ENCODE measurements at regions not wholly inside any gene's neighbourhood (a gene's known extent, or its start where the extent isn't known, plus 50 kb on each side); places are given as distances from the start of the nearest gene placed in this dataset.

DNA sequence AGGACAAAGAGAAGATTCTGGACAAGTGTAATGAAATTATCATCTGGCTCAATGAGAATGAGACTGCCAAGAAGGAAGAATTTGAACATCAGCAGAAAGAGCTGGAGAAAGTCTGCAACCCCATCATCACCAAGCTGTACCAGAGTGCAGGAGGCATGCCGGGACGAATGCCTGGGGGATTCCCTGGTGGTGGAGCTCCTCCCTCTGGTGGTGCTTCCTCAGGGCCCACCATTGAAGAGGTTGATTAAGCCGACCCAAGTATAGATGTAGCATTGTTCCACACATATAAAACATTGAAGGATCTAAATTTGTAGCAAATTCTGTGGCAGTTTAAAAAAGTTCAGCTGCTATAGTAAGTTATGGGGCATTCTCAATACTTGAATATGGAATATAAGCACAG, 174.3 kb upstream of the CCND2 start:
- no peak for DNase-seq

DNA sequence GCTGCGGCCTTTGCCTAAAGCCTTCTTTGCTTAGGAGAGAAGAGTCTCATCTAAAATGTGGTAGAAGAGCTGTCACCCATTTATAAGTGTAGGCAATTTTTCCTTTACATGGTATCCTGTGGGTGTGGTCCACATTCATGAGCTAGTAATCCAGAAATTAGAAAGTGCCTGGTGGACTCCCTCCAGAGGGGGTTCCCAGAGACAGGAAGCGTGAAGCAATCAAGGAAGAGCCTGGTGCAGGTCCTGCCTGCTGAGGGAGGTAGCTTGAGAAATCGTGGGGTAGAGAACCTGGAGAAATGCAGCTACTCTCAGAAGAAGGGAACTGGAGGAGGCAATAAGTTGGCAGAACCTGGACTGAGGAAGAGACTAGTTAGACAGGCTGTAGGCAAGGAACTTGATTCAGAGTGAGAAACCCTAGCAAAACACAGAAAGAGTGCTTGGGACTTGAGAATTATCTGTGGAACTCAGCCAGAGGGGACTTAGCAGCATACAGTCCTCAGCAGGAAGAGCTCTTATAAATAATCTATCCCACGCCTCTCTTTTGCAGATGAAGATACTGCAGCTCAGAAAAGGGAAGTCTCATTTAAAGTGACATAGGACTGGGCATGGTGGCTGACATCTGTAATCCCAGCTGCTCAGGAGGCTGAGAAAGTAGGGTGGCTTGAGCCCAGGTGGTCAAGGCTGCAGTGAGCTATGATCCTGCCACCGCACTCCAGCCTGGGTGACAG, 182.4 kb upstream of the CCND2 start:
- no peak for DNase-seq

DNA sequence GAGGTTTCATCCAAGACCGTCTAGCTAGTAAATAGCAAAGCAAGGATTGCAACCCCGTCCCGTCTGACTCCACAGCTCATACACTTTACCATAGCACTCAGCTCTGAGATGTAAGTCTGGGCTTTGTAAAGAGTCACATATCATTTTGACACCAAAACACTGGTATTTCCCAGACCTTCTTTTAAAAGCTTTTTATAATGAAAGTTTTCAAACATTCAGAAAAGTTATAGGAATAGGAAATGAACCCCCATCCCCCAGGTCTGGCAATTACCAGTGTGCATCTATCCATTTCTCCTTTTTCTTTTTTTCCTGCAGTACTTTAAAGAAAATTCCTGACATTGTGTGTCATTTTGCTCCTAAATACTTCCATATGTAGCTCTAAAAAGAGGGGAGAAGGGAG, 183.6 kb upstream of the CCND2 start:
- DNase-seq = no peak

DNA sequence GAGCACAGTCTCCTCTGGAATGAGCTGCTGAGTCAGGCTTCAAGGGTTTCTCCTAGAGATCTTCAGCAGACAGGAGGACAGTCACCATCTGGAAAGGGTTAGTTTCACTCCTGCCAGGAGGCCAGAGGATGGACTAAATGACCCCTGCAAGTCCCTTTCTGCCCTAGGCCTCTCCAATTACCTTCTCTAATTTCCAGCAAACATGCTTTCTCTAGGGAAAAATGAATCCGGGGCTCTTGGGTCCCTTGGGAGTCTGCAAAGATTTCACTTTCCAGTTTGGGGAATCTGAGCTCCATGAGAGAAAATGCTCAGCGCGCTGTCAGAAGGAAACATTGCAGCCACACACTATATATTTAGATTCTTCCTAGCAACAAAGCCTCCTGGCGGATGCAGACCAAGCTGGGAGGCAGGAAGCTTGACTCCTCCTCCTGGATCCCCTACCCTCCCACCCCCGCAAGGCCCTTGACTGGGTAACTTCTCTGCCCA, 184.4 kb upstream of the CCND2 start:
- DNase-seq = no peak

DNA sequence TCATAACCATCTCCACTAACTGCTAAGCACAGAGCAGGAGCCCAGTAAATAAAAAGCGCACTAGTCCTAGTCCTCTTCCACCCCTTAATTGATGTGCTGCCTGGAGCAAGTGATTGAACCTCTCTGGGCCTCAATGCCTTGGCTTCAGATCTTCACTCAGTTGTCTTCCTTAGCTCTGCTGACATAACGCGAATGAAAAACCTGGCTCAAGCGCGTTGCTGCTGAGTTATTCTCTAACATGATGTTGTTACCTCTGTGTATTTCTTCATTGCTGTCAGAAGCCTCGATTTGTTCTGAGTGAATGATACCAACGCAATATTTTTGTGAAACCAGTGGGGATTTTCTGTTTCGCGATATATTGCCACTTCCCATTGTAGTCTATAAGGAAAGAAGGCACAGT, 185.1 kb upstream of the CCND2 start:
- no peak for DNase-seq

DNA sequence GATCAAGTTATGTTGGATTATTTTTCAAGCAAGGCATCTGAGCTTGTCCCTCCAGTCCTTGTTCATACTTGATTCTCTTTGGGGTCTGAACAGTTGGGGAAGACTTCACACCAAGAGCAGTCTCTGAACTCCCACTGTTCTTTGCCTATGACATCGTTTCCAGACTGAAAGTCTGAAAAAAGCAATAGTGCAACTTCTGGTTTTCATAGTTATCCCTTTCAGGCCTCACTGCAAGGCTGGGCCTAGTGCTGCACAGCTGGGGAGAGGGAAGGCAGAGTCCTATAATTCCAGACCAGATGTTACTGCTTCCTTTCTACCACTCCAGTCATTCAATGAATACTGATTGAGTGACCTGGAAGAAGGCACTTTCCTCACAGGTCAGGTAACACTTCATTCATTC, 187.1 kb upstream of the CCND2 start:
- DNase-seq = no peak

DNA sequence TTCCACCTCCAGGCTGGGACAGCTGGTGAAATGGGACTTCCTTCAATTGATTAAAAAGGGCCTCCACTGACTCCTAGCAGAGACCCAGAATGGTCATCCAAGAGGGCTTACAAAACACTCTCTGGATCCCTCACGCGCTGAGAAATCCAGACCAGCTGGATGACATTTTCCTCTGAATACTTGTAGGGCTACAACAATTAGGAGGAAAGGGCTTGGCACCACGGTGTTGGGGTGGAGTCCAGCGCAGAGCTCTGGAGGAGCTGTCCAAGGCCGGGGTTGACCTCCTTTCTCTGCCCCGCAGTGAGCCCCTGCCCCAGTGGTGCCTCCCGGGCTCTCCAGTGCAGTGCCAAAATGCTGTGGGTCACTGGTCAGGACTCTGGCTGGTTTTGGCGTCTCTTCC, 189.0 kb upstream of the CCND2 start:
- no peak for DNase-seq

DNA sequence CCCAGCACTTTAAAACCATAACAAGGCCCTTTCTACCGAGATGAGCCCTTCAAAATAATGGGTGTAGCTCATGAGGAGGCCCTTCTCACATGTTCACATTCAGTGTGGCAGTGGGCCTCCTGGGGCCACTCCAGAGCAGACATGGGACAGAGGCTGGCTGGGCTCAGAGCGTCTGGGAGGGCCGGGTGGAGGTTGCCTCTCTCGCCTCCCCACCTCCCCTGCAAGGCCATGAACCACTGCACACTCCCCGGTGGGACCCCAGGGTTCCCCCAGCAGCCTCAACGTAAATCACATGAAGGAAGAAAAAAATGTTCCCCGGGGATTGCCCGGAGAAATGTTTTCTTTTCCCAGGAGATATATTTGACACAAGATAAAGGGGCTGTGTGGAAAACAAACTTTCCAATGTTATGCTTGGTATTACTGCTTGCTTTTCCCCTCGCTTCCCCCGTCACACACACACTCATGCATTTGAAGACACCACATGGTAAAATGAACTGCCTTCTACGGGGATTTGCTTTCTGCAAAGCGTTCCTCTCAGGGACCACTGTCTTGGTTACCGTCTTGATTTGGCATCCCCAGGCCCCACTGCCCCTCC, 190.7 kb upstream of the CCND2 start:
- no peak for DNase-seq

DNA sequence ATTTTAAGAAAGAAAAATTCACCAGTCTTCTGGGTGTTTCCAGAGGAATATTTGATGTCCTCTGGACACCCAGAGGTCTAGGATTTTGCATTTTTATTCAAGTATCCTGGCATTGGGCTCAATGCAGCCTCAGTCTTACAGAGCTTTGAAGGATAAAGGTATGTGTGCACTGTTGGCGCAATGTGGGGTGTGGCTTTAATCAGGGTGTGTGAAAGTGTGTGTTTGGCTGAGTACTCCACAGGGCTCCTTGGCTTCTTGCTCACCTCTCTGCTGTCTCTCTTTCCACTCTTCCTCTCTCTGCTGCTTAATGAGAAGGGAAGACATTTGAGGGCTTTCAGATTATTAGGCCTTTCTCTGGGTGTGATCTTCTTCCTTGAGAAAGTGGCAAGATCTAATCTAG, 193.3 kb upstream of the CCND2 start:
- no peak for DNase-seq

DNA sequence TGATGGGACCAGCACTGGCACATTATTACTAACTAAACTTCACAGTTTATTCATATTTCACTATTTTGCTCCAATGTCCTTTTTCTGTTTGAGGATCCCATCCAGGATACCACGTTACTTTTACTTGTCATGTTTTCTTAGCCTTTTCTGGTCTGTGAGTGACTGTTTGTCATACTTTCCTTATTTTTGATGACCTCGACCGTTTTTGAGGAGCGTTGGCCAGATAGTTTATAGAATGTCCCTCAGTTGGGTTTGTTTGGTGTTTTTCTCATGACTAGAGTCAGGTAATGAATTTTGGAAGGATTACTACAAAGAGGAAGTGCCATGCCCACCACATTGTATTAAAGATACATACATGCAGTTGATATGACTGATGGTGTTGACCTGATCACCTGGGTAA, 199.4 kb upstream of the CCND2 start:
- no peak for DNase-seq

DNA sequence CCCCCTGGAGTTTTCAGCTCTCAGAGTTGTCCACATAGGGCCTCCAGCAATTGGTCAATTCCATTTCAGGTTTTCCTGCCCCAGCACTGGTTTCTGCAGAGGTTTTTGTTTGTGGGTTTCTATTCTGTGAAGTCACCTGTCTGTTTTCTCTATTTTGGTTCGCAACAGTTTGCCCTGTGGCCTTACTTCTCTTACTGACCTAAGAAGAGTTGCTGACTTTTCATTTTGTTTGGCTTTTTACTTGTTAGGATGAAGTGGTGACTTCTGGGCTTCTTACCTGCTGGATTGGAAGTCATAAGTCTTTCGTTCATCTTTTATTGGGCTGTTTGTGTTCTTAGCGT, 196.4 kb upstream of the PARP11 start:
- no peak for DNase-seq

DNA sequence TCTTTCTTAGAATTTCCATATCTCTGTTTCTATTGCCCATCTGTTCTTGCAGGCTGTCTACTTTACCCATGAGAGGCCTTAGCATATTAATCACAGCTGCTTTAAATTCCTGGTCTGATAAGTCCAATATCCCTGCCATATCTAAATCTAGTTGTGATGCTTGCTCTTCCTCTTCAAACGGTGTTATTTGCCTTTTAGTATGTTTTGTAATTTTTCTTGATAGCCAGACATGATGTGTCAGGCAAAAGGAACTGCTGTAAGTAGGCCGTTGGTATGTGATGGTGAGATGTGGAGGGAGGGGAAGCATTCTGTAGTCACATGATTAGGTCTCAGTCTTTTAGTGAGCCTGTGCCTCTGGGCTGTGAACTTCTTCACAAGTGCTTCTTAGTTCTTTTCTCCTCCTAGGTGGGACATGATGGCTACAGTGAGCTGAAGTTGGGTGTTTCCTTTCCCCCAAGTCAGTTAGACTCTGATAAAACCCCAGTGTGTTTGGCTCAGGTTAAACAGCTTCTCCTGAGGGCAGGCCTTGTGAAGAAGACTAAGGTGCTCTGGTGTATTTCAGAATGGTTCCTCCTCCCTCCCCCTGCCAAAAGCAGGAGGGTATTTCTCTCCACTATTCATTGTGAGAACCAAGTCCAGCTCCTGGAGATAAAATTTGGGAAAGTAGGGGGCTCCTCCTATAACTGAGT, 195.9 kb upstream of the PARP11 start:
- DNase-seq = no peak

DNA sequence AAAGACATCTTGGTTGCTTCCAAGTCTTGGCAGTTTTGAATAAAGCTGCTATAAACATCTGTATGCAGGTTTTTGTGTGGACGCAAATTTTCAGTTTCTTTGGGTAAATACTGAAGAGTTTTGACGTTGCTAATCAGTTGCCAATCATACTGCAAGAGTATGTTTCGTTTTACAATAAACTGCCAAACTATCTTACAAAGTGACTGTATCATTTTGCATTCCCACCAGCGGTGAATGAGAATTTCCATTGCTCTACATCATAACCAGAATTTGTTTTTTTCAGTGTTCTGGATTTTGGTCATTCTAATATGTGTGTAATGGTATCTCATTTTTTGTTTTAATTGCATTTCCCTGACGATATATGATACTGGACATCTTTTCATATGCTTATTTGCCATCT, 190.8 kb upstream of the PARP11 start:
- DNase-seq = no peak

DNA sequence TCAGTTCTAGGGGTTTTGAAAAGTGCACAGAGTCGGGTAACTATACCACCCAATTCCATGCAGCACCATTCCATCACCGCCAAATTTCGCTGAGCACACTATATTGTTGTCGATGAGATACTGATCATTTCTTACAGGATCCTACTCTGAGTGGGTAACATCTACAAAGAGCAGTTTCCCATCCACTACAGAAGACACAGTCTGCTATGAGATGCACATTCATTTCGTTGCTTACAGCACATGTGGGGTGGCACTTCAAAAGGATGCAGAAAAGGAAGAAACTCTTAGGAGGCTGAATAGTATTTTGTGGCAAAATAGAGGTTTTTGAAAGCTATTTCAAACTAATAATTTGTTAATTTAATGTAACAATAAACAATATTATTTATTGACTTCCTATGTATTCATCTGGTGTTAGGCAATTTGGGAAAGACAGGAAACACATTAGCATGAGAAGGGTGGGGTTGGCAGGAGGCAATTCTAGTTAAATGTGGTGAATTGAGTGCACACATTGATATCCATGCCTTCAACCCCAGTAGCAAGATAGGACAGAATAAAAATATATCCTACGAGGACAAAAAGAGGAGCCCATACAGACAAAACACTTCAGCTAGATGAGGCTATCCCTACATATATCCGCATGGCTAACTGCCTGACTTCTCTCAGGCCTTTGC, 186.8 kb upstream of the PARP11 start:
- DNase-seq = no peak

DNA sequence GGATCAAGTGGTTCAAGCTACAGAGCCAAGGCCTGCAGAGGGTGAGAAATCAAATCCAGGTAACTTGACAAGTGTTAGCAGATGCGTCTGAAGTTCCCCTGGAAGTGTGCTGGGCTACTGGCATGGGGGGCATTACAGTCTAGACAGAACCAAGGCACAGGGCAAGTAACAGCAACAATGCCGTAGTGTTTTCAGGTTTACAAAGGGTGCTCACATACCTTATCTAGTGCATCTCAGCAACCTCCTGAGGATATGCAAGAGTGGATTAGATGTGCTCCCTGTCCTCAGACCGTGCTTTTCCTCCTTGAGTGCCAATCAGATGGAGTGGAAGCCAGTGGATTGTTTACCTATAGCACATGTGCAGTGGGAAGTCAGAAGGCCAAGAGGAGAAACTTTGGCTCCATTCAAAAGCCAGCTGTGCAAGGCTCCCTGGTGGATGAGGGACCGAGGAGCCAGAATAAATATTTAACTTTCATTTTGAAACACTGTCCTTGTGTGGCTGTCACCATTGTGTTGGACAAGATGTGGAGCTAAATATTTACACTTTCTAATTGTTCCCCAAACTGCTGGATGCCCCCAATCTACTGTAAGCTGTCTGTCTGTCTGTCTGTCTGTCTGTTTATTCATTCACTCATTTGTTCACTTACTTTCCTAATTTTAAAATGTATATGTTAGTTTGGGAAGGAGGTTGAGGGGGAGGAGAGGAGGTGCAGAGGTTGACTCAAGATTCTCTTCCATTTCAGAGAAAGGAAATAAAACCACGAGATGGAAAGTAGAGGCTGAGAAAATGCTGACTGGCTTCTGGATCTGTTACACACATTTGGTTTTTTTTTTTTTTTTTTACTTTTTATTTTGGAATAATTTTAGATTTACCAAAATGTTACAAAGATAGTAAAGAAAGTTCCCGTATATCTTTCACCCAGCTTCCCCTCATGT, 184.0 kb upstream of the PARP11 start:
- DNase-seq = no peak

DNA sequence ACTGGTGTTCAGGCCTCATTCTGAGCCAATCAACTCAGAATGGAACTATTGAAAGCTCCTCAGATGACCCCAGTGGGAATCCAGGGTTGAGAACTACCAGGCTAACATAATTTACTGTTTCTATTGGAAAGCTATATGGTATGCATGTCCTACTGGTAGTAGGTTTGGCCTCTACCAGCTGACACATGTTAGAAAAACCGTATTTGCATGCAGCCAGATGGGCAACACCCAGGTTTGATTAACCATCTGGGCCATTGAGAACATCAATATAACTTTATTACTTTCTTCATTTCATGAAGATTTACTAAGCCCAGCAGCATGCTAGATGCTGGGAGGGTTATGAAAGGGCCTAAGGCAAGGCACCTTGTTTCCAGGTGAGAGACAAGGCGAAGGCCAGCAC, 181.4 kb upstream of the PARP11 start:
- DNase-seq = no peak

DNA sequence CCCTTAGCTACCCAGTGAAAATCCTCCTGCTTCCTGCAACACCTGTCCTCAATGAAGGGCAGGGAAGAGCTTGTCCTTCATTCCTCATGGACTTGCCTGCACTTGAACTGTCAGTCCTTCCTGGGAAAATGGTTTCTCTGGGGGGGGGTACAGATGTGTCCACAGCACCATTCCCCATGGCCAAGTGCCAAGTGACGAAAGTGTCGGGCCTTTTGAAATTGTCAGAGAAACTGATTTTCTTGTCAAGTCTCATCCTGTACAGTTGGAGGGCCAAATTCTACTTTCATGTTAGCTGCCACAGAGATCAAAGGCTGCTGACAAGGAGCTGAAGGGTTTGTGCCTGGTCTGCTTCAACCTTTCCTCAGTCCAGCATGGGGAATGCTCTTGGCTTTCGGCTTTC, 179.5 kb upstream of the PARP11 start:
- no peak for DNase-seq

DNA sequence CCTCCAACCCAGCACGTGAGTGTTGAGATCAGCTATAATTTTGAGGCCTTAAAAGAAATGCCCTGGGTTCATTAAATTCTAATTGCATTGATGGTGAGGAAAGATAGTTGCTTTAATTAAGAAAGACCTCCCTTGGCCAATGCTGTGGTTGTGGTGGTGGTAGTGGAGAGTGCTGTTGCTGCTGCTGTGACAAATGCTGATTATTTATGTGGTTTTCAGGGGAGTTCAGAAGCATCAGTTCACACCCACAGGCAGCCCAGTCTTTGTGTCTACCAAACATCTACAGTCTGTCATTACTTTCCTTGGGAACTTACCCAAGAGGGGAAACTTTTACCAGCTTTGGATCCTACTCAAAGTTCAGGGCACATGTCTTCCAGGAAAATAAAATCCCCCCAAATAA, 178.4 kb upstream of the PARP11 start:
- DNase-seq = no peak

DNA sequence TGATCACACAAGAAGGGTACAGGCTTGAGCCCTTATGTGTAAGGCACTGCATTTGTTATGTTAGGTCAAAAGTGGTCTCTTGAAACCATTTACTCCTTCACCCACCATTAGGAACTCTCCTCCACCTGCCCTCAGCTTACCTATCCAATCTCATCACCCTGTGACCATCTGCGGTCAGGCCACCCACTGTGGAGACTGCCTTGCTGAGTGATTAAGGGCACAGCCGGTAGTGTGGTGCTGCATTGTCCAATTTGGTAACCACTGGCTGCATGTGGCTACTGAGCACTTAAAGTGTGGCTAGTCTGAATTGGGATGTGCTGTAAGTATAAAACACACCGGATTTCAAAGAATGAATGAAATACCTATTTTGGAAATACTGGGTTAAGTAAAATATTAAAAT, 177.1 kb upstream of the PARP11 start:
- no peak for DNase-seq

DNA sequence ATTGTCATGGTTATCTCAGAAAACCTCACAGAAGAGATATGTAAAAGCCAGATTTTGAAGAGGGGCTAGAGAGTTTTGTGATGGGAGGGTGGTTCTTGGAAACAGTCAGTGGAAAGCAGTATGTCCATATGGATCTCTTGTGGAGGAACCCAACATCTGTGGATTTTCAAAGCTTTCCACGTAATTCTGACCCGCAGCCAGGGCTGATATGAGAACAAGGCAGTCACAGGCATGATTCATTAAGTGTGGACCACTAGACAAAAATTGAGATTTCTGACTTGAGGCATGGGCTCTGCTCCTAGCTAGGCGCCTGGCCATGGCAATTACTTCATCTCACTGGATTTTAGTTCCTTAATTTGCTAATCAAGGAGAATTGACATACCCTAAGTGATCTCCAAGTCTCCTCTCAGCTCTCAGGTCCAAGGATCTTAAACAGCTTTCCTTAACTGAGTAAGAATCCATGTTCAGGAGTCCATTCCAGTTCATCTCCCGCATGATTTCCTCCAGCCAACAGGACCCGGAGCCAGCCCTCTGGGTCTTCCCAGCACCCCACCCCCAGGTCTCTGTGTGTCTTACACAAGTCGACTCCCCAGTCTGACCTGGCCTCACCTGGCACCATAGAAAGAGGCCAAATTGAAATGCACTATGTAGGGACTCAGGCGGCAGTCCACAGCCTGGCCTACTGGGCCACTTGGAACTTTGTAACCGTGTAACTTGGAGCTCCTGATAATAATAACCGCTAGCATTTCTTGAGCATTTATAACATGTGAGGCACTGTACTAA, 176.3 kb upstream of the PARP11 start:
- no peak for DNase-seq

DNA sequence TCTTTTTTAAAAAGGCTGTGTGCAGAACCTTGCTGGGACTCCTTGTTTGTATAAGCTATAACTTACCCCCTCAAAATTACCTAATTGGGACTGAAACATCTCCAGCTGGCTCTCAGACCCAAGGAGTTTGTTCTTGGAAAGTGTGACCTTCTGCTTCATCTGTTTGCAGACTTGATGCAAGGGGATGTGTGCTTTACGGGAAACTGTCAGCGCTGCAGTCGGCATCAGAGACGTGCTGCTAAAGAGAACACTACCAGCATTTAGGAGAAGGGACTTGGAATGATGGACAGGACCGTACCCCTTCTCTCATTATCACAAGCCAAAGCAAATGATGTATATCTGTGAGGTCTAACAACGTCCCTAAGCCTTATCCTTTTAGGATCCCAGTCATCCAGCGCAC, 174.2 kb upstream of the PARP11 start:
- no peak for DNase-seq

DNA sequence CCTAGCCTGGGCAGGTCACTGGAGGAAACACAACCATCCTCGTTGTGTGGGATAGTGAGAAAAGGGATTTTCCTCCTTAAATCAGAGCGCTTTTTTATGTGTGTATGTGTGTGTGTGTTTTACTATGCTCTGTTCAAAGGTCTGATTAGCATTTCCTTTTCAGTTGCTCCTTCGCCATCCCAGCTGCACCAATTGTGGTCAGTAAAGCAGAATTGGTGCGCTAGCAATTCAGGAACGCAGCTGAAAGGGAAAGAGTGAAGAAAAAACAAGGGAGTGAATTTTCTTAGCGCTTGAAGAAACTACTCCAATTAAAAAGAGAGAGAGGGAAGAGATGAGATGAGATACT, 173.3 kb upstream of the PARP11 start:
- no peak for DNase-seq

Data from T1000 (cell line).